ENCODE measurements at regions not wholly inside any gene's neighbourhood (a gene's known extent, or its start where the extent isn't known, plus 50 kb on each side); places are given as distances from the start of the nearest gene placed in this dataset.
A peak's percentile ranks its signal among the peaks of the same experiment; 100 is the strongest.

DNA sequence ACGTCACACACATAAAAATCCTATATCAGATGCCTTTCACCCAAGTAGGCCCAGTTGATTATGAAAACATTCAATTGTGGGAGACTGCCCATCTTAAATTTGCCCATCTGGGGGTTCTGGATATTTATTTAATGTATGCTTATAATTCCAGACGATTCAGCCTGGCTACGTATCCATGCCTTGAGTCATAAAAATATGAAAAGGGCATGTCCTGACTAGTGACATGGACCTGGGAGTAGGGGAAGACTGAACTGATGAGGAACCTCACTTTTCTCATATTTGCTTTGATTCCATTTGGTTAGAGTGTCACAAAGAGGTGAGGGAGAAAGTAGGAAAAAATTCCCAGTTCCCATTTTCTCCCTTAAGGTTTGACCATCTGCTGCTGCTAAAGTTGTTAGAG lies 122.5 kb upstream of the GNAO1 start:
- H3K36me3 Mint-ChIP-seq (ENCODE audit: unreplicated experiment) = no peaks in the 10 kb centered on the region
- DNase-seq = no peak
- H3K27me3 Mint-ChIP-seq (ENCODE audit: unreplicated experiment) = no peaks in the 10 kb centered on the region
- H3K27ac Mint-ChIP-seq (ENCODE audit: unreplicated experiment) = no peak overlapping the region
- H3K9me3 Mint-ChIP-seq (ENCODE audit: unreplicated experiment) = no peaks in the 10 kb centered on the region
- TF ChIP-seq, protein P1, sequence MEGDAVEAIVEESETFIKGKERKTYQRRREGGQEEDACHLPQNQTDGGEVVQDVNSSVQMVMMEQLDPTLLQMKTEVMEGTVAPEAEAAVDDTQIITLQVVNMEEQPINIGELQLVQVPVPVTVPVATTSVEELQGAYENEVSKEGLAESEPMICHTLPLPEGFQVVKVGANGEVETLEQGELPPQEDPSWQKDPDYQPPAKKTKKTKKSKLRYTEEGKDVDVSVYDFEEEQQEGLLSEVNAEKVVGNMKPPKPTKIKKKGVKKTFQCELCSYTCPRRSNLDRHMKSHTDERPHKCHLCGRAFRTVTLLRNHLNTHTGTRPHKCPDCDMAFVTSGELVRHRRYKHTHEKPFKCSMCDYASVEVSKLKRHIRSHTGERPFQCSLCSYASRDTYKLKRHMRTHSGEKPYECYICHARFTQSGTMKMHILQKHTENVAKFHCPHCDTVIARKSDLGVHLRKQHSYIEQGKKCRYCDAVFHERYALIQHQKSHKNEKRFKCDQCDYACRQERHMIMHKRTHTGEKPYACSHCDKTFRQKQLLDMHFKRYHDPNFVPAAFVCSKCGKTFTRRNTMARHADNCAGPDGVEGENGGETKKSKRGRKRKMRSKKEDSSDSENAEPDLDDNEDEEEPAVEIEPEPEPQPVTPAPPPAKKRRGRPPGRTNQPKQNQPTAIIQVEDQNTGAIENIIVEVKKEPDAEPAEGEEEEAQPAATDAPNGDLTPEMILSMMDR (IDR thresholded peaks at IDR 0.05; ENCODE audit: partially characterized antibody, unreplicated experiment) = no peak
- no peak overlapping the region for H3K4me3 Mint-ChIP-seq (ENCODE audit: unreplicated experiment)
- H3K4me1 Mint-ChIP-seq (ENCODE audit: low read depth, unreplicated experiment) = peaks cover 18% of the 10 kb centered on the region

DNA sequence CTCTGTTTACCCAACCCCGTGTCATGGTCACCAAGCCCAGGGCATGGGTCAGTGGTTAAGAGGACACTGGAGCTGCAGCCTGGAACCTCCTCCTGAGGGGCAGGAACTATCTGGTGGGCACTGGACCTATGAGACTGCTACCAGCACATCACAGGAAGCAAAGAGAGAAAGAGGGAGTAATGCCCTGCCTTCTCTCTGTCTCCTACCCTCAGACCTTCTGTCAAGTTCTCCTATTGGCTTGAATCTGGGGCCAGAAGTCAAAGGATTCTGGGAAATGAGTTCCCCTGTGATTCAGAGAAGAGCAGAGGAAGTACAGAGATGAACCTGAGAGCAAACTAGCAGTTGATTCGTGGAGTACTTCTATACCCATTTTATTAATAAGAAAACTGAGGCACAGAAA lies 123.0 kb upstream of the GNAO1 start:
- Mint-ChIP-seq H3K27me3 (ENCODE audit: unreplicated experiment) (no peaks in the 10 kb centered on the region), H3K36me3 (ENCODE audit: unreplicated experiment) (no peaks in the 10 kb centered on the region), H3K9me3 (ENCODE audit: unreplicated experiment) (no peaks in the 10 kb centered on the region), H3K4me3 (ENCODE audit: unreplicated experiment) (no peak overlapping the region), H3K4me1 (ENCODE audit: low read depth, unreplicated experiment) (peaks cover 18% of the 10 kb centered on the region), H3K27ac (ENCODE audit: unreplicated experiment) (no peak overlapping the region)
- TF ChIP-seq, protein P1 (IDR thresholded peaks at IDR 0.05; ENCODE audit: partially characterized antibody, unreplicated experiment) = no peak
- DNase-seq = no peak

DNA sequence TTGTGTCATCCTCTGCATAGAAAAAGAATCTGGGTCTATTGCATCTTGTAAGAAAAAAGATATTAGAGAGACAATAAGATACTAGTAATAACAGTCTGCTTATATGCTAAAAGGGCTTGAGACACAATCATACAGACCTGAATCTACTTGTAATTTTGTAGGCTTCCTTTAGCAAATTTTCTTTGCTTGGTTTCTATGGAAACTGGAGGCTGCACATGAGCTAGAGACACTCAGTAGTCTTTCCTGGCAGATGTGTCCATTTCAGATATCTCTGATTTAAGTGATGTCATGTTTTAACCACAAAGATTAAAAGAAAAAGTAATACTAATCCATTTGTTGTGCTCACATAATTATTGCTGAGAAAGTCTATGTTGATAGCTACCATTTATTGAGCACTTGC lies 123.9 kb upstream of the GNAO1 start:
- Mint-ChIP-seq H3K9me3 (ENCODE audit: unreplicated experiment) (no peaks in the 10 kb centered on the region), H3K27ac (ENCODE audit: unreplicated experiment) (no peak overlapping the region), H3K36me3 (ENCODE audit: unreplicated experiment) (no peaks in the 10 kb centered on the region), H3K4me1 (ENCODE audit: low read depth, unreplicated experiment) (peaks cover 18% of the 10 kb centered on the region), H3K4me3 (ENCODE audit: unreplicated experiment) (no peak overlapping the region), H3K27me3 (ENCODE audit: unreplicated experiment) (no peaks in the 10 kb centered on the region)
- TF ChIP-seq, protein P1 (IDR thresholded peaks at IDR 0.05; ENCODE audit: partially characterized antibody, unreplicated experiment) = no peak
- no peak for DNase-seq

DNA sequence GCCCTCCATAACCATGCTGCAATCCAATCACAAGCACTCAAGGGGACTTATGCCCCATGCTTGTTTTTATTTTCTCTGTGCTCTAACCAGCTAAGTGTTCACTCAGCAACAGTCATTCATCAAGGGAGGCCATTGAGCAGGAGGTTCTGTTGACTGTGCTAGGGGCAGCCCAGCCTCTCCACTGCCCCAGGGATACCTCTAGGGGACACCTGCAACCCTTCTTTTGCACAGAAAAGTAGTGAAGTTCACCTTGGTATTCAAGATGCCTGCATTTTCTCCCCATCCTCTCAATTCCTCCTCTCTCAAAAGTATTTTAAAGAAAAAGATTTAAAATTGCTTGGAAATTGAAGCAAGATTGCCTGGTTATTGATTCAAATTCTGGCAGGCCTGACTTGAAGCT lies 124.7 kb upstream of the GNAO1 start:
- Mint-ChIP-seq H3K36me3 (ENCODE audit: unreplicated experiment) (no peaks in the 10 kb centered on the region), H3K27ac (ENCODE audit: unreplicated experiment) (peak overlapping the region; percentile 72)

DNA sequence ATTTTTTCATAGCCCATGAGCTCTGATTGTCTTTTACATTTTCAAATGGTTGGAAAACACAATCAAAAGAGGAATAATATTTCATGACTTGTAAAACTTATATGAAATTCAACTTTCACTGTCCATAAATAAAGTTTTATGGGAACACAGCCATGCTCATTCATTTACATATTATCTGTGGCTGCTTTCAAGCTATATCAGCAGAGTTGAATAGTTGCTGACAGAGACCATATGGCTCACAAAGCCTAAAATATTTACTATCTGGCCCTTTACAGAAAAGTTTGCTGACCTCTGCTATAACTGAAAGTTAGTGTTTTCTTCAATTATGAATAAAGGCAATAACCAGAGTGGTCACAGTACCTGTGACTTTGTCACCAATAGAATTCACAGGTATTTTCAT lies 128.2 kb upstream of the GNAO1 start:
- Mint-ChIP-seq H3K9me3 (ENCODE audit: unreplicated experiment) (peaks cover 1% of the 10 kb centered on the region), H3K4me3 (ENCODE audit: unreplicated experiment) (no peak overlapping the region), H3K27me3 (ENCODE audit: unreplicated experiment) (no peaks in the 10 kb centered on the region), H3K4me1 (ENCODE audit: low read depth, unreplicated experiment) (peaks cover 18% of the 10 kb centered on the region), H3K36me3 (ENCODE audit: unreplicated experiment) (no peaks in the 10 kb centered on the region), H3K27ac (ENCODE audit: unreplicated experiment) (no peak overlapping the region)
- TF ChIP-seq, protein P1 (IDR thresholded peaks at IDR 0.05; ENCODE audit: partially characterized antibody, unreplicated experiment) = no peak
- DNase-seq = no peak

More for the DNA sequence above, 124.7 kb upstream of the GNAO1 start:
- TF ChIP-seq, protein P1 (IDR thresholded peaks at IDR 0.05; ENCODE audit: partially characterized antibody, unreplicated experiment) = no peak
- peaks cover 18% of the 10 kb centered on the region for H3K4me1 Mint-ChIP-seq (ENCODE audit: low read depth, unreplicated experiment)
- H3K9me3 Mint-ChIP-seq (ENCODE audit: unreplicated experiment) = no peaks in the 10 kb centered on the region
- H3K4me3 Mint-ChIP-seq (ENCODE audit: unreplicated experiment) = no peak overlapping the region
- DNase-seq = no peak
- no peaks in the 10 kb centered on the region for H3K27me3 Mint-ChIP-seq (ENCODE audit: unreplicated experiment)
